ENCODE measurements at regions not wholly inside any gene's neighbourhood (a gene's known extent, or its start where the extent isn't known, plus 50 kb on each side); places are given as distances from the start of the nearest gene placed in this dataset.

DNA sequence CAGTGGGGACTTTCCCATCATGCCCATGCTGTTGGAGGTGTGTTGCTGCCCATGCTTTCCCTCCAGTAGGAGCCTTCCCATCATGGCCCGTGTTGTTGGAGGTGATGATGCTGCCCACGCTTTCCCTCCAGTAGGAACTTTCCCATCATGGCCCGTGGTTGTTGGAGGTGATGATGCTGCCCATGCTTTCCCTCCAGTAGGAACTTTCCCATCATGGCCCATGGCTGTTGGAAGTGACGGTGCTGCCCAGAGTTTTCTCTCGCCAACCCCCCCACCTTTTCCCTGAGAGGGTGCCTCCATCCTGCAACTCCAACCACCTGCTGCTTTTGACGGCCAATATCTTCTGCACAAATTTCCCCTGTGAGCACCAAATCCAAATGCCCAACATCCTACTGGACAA lies 205.7 kb downstream of the TOMM20 start:
- Histone ChIP-seq H3K9me3 (ENCODE audit: low read depth, low read length, poor library complexity, severe bottlenecking) (no peaks in the 10 kb centered on the region), H3K36me3 (ENCODE audit: insufficient read depth, low read length, poor library complexity, severe bottlenecking) (no peaks in the 10 kb centered on the region), H3K27ac (ENCODE audit: low read depth, low read length, poor library complexity, severe bottlenecking) (no peak overlapping the region), H3K4me3 (ENCODE audit: low read depth, low read length, poor library complexity, severe bottlenecking) (no peak overlapping the region), H3K4me1 (ENCODE audit: insufficient read depth, low read length, poor library complexity, severe bottlenecking) (peaks cover 9% of the 10 kb centered on the region), H3K27me3 (replicated peaks; ENCODE audit: insufficient read depth, low read depth, low read length, poor library complexity) (no peaks in the 10 kb centered on the region)
- CTCF ChIA-PET, result no interaction called here
- intact Hi-C loops (cut with micrococcal nuclease; ENCODE audit: unreplicated experiment), result no loop called here
- DNase-seq (ENCODE audit: low spot score), result no peak
- POLR2A ChIA-PET (ENCODE audit: low non-redundant PET), result no interaction called here
- no TSS peak for BruUV-seq (replicated peaks)
- TF ChIP-seq, protein P1, sequence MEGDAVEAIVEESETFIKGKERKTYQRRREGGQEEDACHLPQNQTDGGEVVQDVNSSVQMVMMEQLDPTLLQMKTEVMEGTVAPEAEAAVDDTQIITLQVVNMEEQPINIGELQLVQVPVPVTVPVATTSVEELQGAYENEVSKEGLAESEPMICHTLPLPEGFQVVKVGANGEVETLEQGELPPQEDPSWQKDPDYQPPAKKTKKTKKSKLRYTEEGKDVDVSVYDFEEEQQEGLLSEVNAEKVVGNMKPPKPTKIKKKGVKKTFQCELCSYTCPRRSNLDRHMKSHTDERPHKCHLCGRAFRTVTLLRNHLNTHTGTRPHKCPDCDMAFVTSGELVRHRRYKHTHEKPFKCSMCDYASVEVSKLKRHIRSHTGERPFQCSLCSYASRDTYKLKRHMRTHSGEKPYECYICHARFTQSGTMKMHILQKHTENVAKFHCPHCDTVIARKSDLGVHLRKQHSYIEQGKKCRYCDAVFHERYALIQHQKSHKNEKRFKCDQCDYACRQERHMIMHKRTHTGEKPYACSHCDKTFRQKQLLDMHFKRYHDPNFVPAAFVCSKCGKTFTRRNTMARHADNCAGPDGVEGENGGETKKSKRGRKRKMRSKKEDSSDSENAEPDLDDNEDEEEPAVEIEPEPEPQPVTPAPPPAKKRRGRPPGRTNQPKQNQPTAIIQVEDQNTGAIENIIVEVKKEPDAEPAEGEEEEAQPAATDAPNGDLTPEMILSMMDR (conservative IDR thresholded peaks at IDR 0.05; ENCODE audit: low read depth, low read length), result no peak
- TF ChIP-seq EZH2 (IDR thresholded peaks at IDR 0.05; ENCODE audit: borderline replicate concordance, low read depth, low read length, poor library complexity, severe bottlenecking), result no peak

DNA sequence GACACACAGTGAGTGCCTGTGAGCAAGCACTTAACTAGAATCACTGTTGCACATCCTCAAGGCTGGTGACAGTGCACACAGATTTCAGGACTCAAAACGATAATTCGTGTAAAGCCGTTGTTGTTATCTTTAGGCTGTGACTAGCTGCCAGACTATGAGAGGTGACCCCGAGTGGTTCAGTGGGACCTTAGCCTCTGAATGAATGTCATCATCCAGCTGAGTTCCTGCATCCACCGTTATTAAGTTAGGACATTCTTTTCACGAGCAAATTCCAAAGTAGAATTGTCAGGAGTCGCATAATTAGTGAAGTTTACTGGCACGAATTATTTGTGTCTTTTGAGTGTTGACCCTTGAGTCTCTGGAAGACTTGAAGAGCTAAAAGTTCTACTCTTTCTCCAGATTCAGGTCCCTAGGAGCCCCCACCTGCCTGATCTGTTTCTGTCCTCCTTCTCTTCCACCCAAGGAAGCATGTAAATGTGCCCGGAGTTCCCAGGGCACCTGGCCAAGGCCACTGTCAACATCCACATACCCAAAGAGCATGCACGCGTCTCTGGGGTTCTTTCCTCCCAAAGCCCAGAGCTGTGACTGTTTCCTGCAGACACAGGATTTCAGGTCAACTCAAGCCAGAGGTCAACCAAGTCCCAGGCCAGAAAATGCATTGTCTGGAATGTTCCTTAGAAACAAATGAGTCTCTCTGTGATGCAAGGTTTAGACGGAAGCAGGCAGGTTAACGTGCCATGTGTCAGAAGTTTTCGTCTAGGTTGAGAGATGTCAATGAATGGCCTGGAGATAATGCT lies 207.2 kb downstream of the TOMM20 start:
- no TSS peak for BruUV-seq (replicated peaks)
- no peaks in the 10 kb centered on the region for H3K9me3 ChIP-seq (ENCODE audit: low read depth, low read length, poor library complexity, severe bottlenecking)
- POLR2A ChIA-PET (ENCODE audit: low non-redundant PET), result no interaction called here
- H3K4me1 ChIP-seq (ENCODE audit: insufficient read depth, low read length, poor library complexity, severe bottlenecking), result peaks cover 6% of the 10 kb centered on the region
- TF ChIP-seq, protein P1 (conservative IDR thresholded peaks at IDR 0.05; ENCODE audit: low read depth, low read length), result no peak
- TF ChIP-seq EZH2 (IDR thresholded peaks at IDR 0.05; ENCODE audit: borderline replicate concordance, low read depth, low read length, poor library complexity, severe bottlenecking), result no peak
- H3K27me3 ChIP-seq (replicated peaks; ENCODE audit: insufficient read depth, low read depth, low read length, poor library complexity), result no peaks in the 10 kb centered on the region
- H3K4me3 ChIP-seq (ENCODE audit: low read depth, low read length, poor library complexity, severe bottlenecking), result no peak overlapping the region
- H3K27ac ChIP-seq (ENCODE audit: low read depth, low read length, poor library complexity, severe bottlenecking), result no peak overlapping the region
- intact Hi-C loops (cut with micrococcal nuclease; ENCODE audit: unreplicated experiment), result no loop called here
- H3K36me3 ChIP-seq (ENCODE audit: insufficient read depth, low read length, poor library complexity, severe bottlenecking), result no peaks in the 10 kb centered on the region
- no peak for DNase-seq (ENCODE audit: low spot score)
- CTCF ChIA-PET, result no interaction called here

DNA sequence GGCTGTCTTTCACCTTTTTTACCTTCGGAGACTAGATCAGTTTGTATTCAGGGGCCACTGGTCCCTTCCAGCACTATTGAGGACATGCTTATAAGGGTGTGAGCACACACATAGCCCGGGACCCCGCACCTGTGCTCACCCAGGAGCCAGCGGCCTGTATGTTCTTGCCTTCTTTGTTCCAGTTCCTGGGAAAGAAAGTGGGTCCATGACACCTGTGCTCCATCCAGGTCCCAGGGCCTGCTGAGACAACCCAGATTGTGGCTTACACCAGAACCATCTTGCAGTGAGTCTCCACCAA lies 207.8 kb downstream of the TOMM20 start:
- no peak overlapping the region for H3K27ac ChIP-seq (ENCODE audit: low read depth, low read length, poor library complexity, severe bottlenecking)
- POLR2A ChIA-PET (ENCODE audit: low non-redundant PET), result no interaction called here
- no peak for TF ChIP-seq EZH2 (IDR thresholded peaks at IDR 0.05; ENCODE audit: borderline replicate concordance, low read depth, low read length, poor library complexity, severe bottlenecking)
- TF ChIP-seq, protein P1 (conservative IDR thresholded peaks at IDR 0.05; ENCODE audit: low read depth, low read length), result no peak
- H3K27me3 ChIP-seq (replicated peaks; ENCODE audit: insufficient read depth, low read depth, low read length, poor library complexity), result no peaks in the 10 kb centered on the region
- intact Hi-C loops (cut with micrococcal nuclease; ENCODE audit: unreplicated experiment), result no loop called here
- no peak overlapping the region for H3K4me3 ChIP-seq (ENCODE audit: low read depth, low read length, poor library complexity, severe bottlenecking)
- H3K4me1 ChIP-seq (ENCODE audit: insufficient read depth, low read length, poor library complexity, severe bottlenecking), result peaks cover 6% of the 10 kb centered on the region
- CTCF ChIA-PET, result no interaction called here
- DNase-seq (ENCODE audit: low spot score), result no peak
- H3K36me3 ChIP-seq (ENCODE audit: insufficient read depth, low read length, poor library complexity, severe bottlenecking), result no peaks in the 10 kb centered on the region
- H3K9me3 ChIP-seq (ENCODE audit: low read depth, low read length, poor library complexity, severe bottlenecking), result no peaks in the 10 kb centered on the region
- BruUV-seq (replicated peaks), result no TSS peak
